Activated naive CD4-positive, alpha-beta T cell treated with anti-CD3 and anti-CD28 coated beads for 36 hours (primary cell): ENCODE measurements at regions not wholly inside any gene's neighbourhood (a gene's known extent, or its start where the extent isn't known, plus 50 kb on each side); places are given as distances from the start of the nearest gene placed in this dataset.

Experiments used
- CTCF ChIA-PET: fragments of 350-600 bp; sonication (Branson Sonifier 250); formaldehyde crosslinking; loops from one replicate; lab custom pipeline; 2021; ENCODE audit warnings: antibody characterized with exemption; lab: Charles Lee
- DNase-seq: peaks from one replicate; pipeline ENCODE4 v3.0.0-alpha.2; 2020
- H3K27ac Mint-ChIP-seq: one replicate; pipeline ENCODE4 v1.8.0; 2021; ENCODE audit warnings: mild to moderate bottlenecking, mixed read lengths
- H3K27me3 Mint-ChIP-seq: one replicate; pipeline ENCODE4 v1.8.0; 2021; ENCODE audit warnings: low read depth, mixed read lengths
- H3K36me3 Mint-ChIP-seq: one replicate; pipeline ENCODE4 v1.8.0; 2021; ENCODE audit warnings: low read depth, mixed read lengths
- H3K4me1 Mint-ChIP-seq: one replicate; pipeline ENCODE4 v1.8.0; 2021; ENCODE audit warnings: low read depth, mixed read lengths
- H3K4me3 Mint-ChIP-seq: one replicate; pipeline ENCODE4 v1.8.0; 2021; ENCODE audit warnings: mild to moderate bottlenecking, moderate library complexity, mixed read lengths
- H3K9me3 Mint-ChIP-seq: one replicate; pipeline ENCODE4 v1.8.0; 2021; ENCODE audit warnings: mixed read lengths
- intact Hi-C: fragments of 100-400 bp; cut with micrococcal nuclease; formaldehyde crosslinking; loops from one replicate; pipeline ENCODE4 v1.15.1; 2023

DNA sequence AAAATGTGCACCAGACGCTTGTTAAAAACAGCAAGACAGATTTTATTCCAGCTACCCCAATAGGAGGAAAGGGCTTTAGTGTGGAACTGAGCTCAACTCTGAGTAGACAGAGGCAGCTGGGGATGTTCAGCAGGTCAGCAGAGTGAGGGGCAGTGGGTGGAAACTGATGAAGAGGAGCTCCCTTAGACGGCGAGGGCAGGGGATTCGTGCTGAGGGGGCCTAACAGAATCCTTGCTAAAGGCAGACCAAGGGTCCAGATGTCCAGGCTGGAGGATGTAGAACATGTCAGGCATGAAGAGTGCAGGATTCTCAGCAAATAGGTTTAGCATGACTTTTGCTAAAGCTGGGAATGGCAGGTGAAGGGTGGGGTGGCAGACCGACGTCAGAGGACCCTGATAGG, 71.9 kb upstream of the OLFM1 start:
- Mint-ChIP-seq H3K36me3 (no peaks in the 10 kb centered on the region), H3K9me3 (no peaks in the 10 kb centered on the region), H3K4me1 (no peaks in the 10 kb centered on the region), H3K27me3 (peaks cover 3% of the 10 kb centered on the region), H3K27ac (no peak overlapping the region), H3K4me3 (no peak overlapping the region)
- CTCF ChIA-PET = no interaction called here
- intact Hi-C loops = no loop called here
- no peak for DNase-seq

DNA sequence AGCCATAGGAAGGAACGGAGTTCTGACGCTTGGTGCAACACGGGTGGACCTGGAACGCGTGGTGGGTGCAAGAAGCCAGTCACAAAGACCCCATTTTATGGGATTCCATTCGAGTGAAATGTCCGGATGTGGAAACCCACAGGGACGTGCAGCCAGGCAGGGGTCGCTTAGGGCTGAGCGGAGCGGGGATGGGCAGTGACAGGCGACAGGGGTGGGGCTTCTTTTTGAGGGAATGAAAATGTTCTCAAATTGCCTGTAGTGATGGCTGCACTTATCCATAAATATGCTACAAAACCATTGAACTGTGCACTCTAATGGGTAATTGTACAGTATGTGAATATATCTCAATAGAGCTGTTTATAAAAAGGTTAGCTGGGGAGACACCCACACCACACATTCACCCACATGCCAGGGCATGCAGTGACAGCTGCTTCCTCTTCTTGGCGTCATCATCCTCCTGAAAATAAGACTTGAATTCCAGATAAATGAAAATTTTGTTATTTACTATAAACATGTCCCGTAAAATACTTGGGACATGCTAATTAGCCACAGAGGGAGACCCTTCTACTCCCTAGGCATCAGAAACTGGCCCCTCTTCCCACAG, 71.3 kb upstream of the OLFM1 start:
- intact Hi-C loops = no loop called here
- peaks cover 3% of the 10 kb centered on the region for H3K27me3 Mint-ChIP-seq
- no peaks in the 10 kb centered on the region for H3K4me1 Mint-ChIP-seq
- no peaks in the 10 kb centered on the region for H3K36me3 Mint-ChIP-seq
- no peak overlapping the region for H3K27ac Mint-ChIP-seq
- H3K9me3 Mint-ChIP-seq = no peaks in the 10 kb centered on the region
- no peak for DNase-seq
- no peak overlapping the region for H3K4me3 Mint-ChIP-seq
- CTCF ChIA-PET = no interaction called here

DNA sequence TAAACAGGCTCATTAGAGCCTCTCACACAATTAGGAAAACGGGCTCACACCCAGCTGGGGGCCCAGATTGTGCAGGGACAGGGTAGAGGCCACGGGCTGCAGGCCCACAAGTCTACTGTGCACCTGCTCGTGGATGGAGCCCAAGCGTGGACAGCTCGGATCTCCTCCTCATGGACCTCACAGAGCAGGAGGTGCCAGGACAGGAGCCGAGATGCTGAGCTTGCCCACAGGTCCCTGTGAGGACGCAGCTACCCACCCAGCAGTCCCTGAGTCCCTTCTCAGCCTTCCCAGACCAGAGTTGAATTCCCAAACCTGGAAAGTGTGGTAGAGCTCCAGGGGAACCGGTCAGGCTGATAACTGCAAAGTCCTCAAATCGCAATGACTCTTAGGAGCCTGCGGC, 70.6 kb upstream of the OLFM1 start:
- H3K27ac Mint-ChIP-seq = no peak overlapping the region
- H3K4me3 Mint-ChIP-seq = no peak overlapping the region

GRCh38 chr9:135017899-135018298, 69.6 kb upstream of the OLFM1 start:
- H3K27ac Mint-ChIP-seq = no peak overlapping the region
- no peak for DNase-seq
- intact Hi-C loops = no loop called here
- no peaks in the 10 kb centered on the region for H3K9me3 Mint-ChIP-seq
- peaks cover 3% of the 10 kb centered on the region for H3K27me3 Mint-ChIP-seq
- no peak overlapping the region for H3K4me3 Mint-ChIP-seq
- CTCF ChIA-PET = no interaction called here
- no peaks in the 10 kb centered on the region for H3K36me3 Mint-ChIP-seq
- H3K4me1 Mint-ChIP-seq = no peaks in the 10 kb centered on the region

More for the DNA sequence above, 70.6 kb upstream of the OLFM1 start:
- CTCF ChIA-PET = no interaction called here
- no peaks in the 10 kb centered on the region for H3K9me3 Mint-ChIP-seq
- H3K27me3 Mint-ChIP-seq = peaks cover 3% of the 10 kb centered on the region
- no peak for DNase-seq
- intact Hi-C loops = no loop called here
- H3K36me3 Mint-ChIP-seq = no peaks in the 10 kb centered on the region
- no peaks in the 10 kb centered on the region for H3K4me1 Mint-ChIP-seq

DNA sequence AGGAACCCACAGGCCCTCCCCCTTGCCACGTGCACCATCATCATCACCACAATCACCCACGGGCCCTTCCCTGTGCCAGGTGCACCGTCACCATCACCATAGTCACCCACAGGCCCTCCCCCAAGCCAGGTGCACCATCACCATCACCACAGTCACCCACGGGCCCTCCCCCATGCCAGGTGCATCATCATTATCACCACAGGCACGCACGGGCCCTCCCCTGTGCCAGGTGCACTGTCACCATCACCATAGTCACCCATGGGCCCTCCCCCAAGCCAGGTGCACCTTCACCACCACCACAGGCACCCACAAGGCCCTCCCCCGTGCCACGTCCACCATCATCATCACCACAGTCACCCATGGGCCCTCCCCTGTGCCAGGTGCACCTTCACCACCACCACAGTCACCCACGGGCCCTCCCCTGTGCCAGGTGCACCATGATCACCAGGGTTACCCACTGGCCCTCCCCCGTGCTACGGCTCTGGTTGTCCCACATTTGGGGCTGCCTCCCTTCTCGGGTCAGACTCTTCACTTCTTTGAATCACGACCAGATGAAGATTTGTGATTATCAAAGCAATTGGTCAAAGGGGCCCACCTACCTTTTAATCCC, 69.1 kb upstream of the OLFM1 start:
- H3K36me3 Mint-ChIP-seq = no peaks in the 10 kb centered on the region
- no peak overlapping the region for H3K4me3 Mint-ChIP-seq
- H3K27me3 Mint-ChIP-seq = peaks cover 3% of the 10 kb centered on the region
- H3K4me1 Mint-ChIP-seq = no peaks in the 10 kb centered on the region
- H3K27ac Mint-ChIP-seq = no peak overlapping the region
- H3K9me3 Mint-ChIP-seq = no peaks in the 10 kb centered on the region
- DNase-seq = no peak
- intact Hi-C loops = no loop called here
- CTCF ChIA-PET = no interaction called here

- no peaks in the 10 kb centered on the region for H3K36me3 Mint-ChIP-seq
- CTCF ChIA-PET = no interaction called here
- H3K27ac Mint-ChIP-seq = no peak overlapping the region
- no peak overlapping the region for H3K4me3 Mint-ChIP-seq
- no peaks in the 10 kb centered on the region for H3K4me1 Mint-ChIP-seq
- intact Hi-C loops = no loop called here
- no peaks in the 10 kb centered on the region for H3K27me3 Mint-ChIP-seq
- no peaks in the 10 kb centered on the region for H3K9me3 Mint-ChIP-seq
- no peak for DNase-seq
These were observed 68.2 kb upstream of the OLFM1 start for GRCh38 chr9:135019224-135019623.

DNA sequence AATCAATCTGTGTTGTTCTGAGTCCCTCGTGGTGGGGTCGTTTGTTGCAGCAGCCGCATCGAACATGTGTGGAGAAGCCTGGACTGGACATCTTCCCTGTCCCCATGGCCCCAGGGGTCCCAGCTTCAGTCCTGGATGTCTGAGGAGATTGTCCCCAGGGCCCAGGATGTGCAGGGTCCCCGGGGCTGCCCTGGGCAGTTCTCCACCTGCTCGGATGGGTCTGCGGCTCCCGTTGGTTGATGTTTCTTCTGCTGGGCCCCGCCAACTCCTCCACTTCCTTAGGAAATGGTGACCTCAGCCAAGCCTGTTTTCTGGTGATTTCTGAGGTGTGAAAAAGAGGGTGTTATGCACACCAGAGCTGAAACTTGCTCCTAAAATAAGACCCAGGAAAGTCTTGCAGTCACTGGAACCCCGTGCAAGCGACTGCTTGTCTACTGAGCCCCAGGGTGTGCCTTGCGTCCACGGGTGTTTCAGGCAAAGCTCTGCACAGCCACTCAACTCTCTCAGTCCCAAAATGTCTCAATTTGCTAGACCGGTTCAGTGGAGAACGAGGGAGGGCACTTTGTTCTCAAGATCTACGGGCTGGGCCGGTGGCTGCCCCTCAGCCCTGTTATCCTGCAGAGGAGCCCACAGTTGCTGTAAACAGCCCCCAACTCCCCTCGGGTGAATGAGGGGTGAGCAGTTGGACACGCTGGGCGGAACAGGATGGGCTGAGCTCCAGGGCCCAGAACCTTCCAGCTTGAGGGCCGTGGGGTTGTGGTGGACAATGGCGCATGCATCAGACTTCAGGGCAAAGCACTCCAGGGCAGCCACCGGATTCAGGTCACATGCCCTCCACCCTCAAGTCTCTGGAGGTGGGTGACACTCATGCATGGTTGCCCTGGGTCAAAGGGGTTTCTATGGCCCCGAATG, 66.7 kb upstream of the OLFM1 start:
- peaks cover 2% of the 10 kb centered on the region for H3K27me3 Mint-ChIP-seq
- intact Hi-C loops = no loop called here
- DNase-seq = no peak
- no peak overlapping the region for H3K27ac Mint-ChIP-seq
- H3K4me3 Mint-ChIP-seq = no peak overlapping the region
- CTCF ChIA-PET = interaction anchor here (0.6 kb wide), 1 partner anchor 1717 kb away, joined by 3 read pairs; no protein-coding TSS in a partner anchor
- H3K9me3 Mint-ChIP-seq = no peaks in the 10 kb centered on the region
- H3K4me1 Mint-ChIP-seq = no peaks in the 10 kb centered on the region
- H3K36me3 Mint-ChIP-seq = no peaks in the 10 kb centered on the region

DNA sequence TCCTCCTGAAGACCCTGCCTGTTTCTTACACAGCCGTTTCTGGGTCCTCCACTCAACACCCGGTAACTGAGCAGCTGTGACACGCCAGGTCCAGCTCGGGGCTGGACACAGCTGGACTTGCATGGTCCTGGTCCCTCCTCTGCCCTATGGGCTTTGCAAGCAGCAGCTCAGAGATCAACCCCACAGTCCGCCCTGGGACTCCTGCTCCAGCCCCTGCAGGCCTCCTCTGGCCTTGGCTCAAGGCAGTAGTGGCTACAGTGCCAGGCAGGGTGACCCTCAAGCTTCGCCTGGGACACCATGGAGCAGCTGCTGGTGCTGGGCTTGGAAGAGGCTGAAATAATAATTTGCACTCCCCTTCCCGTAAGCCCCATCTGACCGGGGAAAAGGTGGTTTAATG, 66.1 kb upstream of the OLFM1 start:
- CTCF ChIA-PET = no interaction called here
- Mint-ChIP-seq H3K4me1 (no peaks in the 10 kb centered on the region), H3K9me3 (no peaks in the 10 kb centered on the region), H3K36me3 (no peaks in the 10 kb centered on the region), H3K4me3 (no peak overlapping the region), H3K27me3 (peaks cover 2% of the 10 kb centered on the region), H3K27ac (no peak overlapping the region)
- intact Hi-C loops = no loop called here
- no peak for DNase-seq

DNA sequence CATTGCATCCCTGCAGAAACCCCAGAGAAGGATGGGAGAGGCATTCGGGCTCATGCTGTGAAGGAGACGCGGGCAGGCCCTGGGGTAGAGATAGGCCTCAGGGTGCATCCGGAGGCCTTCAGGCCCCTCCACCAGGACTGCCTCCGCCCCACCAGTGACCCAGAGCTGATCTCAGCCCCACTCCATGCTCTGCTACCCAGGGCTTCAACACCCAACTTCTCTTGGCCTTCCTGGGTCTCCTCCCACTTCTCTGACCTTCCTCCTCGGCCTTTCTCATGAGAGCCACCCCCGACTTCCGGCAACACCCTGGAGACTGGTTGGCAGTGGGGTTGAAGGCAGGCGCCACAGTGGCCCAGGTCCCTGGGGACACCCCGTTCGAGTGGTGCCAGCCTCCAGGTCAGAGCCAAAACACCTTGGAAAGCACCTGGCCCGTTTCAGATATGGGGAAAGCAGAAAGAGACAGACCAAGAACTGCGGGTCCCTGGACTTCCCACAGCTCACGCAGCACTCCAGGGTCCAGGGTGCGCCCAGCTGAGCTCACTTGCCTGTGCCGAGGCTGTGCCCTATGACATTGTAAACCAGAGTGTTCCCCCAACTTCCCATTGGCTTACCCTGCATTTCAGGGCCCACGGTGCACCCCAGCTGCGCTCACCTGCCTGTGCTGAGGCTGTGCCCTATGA, 65.1 kb upstream of the OLFM1 start:
- CTCF ChIA-PET = no interaction called here
- Mint-ChIP-seq H3K9me3 (no peaks in the 10 kb centered on the region), H3K36me3 (no peaks in the 10 kb centered on the region), H3K27me3 (peaks cover 2% of the 10 kb centered on the region), H3K27ac (no peak overlapping the region), H3K4me1 (no peaks in the 10 kb centered on the region), H3K4me3 (no peak overlapping the region)
- DNase-seq = no peak
- intact Hi-C loops = no loop called here

DNA sequence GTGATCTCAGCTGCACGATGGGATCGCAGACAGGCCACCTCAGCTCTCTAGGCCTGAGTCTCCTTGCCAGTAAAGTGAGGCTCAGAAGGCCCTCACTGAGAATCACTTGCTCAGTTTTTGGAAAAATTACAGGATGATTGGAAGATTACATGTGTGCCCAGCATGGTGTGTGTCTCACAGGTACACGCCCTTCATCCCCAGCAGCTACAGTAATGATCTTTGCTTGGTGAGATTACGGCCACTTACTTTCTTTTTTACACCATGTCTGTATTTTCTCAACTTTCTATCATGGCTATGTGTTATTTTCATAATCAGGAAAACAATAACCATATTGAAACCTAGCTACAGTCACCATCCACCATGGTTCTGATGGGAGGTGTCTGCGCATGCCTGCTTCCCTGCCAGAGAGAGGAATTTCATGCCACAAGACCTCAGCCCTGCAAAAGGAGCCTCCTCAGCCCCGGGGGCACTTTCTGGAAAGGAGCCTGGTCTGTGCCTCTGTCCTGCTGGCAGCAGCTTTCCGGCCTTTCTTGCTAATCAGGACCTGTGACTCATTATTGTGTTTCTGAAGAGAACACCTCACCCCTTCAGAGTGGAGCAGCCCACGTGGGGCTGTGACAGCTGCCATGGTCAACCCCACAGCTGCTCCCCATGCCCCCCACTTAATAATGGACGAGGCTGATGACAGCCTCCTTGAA, 64.2 kb upstream of the OLFM1 start:
- Mint-ChIP-seq H3K4me1 (no peaks in the 10 kb centered on the region), H3K36me3 (no peaks in the 10 kb centered on the region), H3K9me3 (no peaks in the 10 kb centered on the region), H3K27ac (no peak overlapping the region), H3K4me3 (no peak overlapping the region), H3K27me3 (peaks cover 2% of the 10 kb centered on the region)
- intact Hi-C loops = no loop called here
- CTCF ChIA-PET = interaction anchor here (0.6 kb wide), 1 partner anchor 12 kb away, joined by 3 read pairs; no protein-coding TSS in a partner anchor
- no peak for DNase-seq

DNA sequence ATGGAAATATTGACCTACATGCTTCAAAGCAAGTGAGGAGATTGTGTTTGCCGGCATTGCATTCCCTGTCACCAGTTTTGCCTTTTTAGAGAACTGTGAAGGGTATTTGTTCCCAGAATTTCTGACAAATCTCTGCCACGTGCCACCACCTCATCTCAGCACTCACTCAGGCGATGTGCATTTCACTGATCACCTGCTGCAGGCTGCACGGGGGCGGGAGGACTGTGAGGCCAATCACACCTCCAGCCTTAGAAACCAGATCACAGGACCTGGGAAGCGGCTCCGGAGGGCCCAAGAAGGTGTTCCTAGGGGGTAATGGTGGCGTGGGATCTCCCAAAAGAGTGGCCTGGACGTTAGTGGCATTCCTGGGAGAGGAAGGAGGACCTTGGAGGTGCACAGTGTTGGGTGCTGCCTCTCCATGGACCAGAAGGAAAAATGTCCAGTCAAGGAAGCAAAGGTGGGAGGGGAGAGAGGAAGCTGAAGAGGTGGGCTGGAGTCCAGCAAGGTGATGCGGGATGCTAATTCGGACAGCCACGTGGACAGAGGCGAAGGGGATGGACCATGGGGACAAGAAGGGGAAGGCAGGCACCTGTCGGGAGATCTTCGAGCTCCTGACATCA, 63.6 kb upstream of the OLFM1 start:
- no peak overlapping the region for H3K27ac Mint-ChIP-seq
- DNase-seq = no peak
- intact Hi-C loops = no loop called here
- peaks cover 2% of the 10 kb centered on the region for H3K27me3 Mint-ChIP-seq
- H3K4me3 Mint-ChIP-seq = no peak overlapping the region
- CTCF ChIA-PET = interaction anchor here (0.6 kb wide), 1 partner anchor 13 kb away, joined by 3 read pairs; no protein-coding TSS in a partner anchor
- H3K9me3 Mint-ChIP-seq = no peaks in the 10 kb centered on the region
- H3K36me3 Mint-ChIP-seq = no peaks in the 10 kb centered on the region
- no peaks in the 10 kb centered on the region for H3K4me1 Mint-ChIP-seq
